PC-9 (cell line): ENCODE measurements at regions not wholly inside any gene's neighbourhood (a gene's known extent, or its start where the extent isn't known, plus 50 kb on each side); places are given as distances from the start of the nearest gene placed in this dataset.

Source experiments
- BruUV-seq: library from RNA; stranded (reverse); fragments of 400-500 nt; replicated peaks from 2 replicates; lab custom pipeline; 2021; lab: Mats Ljungman, UMichigan
- CTCF ChIA-PET: fragments of 300-600 bp; sonication (Branson Sonifier 250); formaldehyde crosslinking; loops from one replicate; lab custom pipeline; 2022; ENCODE audit warnings: antibody characterized with exemption; lab: Charles Lee
- POLR2A ChIA-PET: fragments of 300-600 bp; sonication (Branson Sonifier 250); formaldehyde crosslinking; loops from one replicate; lab custom pipeline; 2022; ENCODE audit warnings: antibody characterized with exemption; ENCODE audit not compliant: unreplicated experiment; lab: Charles Lee
- DNase-seq, 2 experiments: peaks; one replicate each; pipeline versions ENCODE4 v3.0.0 to v3.0.0-alpha.2; 2015 to 2022; ENCODE audit warnings: mixed read lengths in 1 of 2
- H2AFZ ChIP-seq: fragments of 200-600 bp; sonication (generic); 2 replicates; pipeline ENCODE4 v1.8.1; 2017; ENCODE audit warnings: antibody characterized with exemption
- H3F3A ChIP-seq: fragments of 200-600 bp; sonication (generic); 2 replicates; pipeline ENCODE4 v1.8.1; 2017; ENCODE audit warnings: antibody characterized with exemption, mild to moderate bottlenecking, low read depth; ENCODE audit not compliant: insufficient read depth
- H3K27ac ChIP-seq: fragments of 200-600 bp; sonication (generic); 2 replicates; pipeline ENCODE4 v1.6.1; 2016; ENCODE audit warnings: mixed run types
- H3K27me3 ChIP-seq: fragments of 200-600 bp; sonication (generic); 2 replicates; pipeline ENCODE4 v1.6.1; 2016; ENCODE audit warnings: low read depth, mixed run types; ENCODE audit not compliant: insufficient read depth
- H3K36me3 ChIP-seq: fragments of 200-600 bp; sonication (generic); 2 replicates; pipeline ENCODE4 v1.6.1; 2016; ENCODE audit warnings: low read depth, mixed run types
- H3K4me1 ChIP-seq: fragments of 200-600 bp; sonication (generic); replicated peaks from 2 replicates; pipeline ENCODE4 v1.6.1; 2016; ENCODE audit warnings: mixed run types; ENCODE audit not compliant: insufficient read depth
- H3K4me2 ChIP-seq: fragments of 200-600 bp; sonication (generic); 2 replicates; pipeline ENCODE4 v1.6.1; 2017; ENCODE audit warnings: mixed run types
- H3K4me3 ChIP-seq: fragments of 200-600 bp; sonication (generic); 2 replicates; pipeline ENCODE4 v1.6.1; 2016; ENCODE audit warnings: mixed run types
- H3K79me2 ChIP-seq: fragments of 200-600 bp; sonication (generic); 2 replicates; pipeline ENCODE4 v1.6.1; 2017; ENCODE audit warnings: low read depth, mixed run types
- H3K9me2 ChIP-seq: fragments of 200-600 bp; sonication (generic); 2 replicates; pipeline ENCODE4 v1.8.1; 2017; ENCODE audit warnings: mild to moderate bottlenecking; ENCODE audit not compliant: insufficient read depth
- H3K9me3 ChIP-seq: fragments of 200-600 bp; sonication (generic); 2 replicates; pipeline ENCODE4 v1.8.1; 2016; ENCODE audit warnings: low read depth; ENCODE audit not compliant: insufficient read depth
- H4K20me1 ChIP-seq: fragments of 200-600 bp; sonication (generic); 2 replicates; pipeline ENCODE4 v1.8.1; 2017; ENCODE audit not compliant: insufficient read depth
- CTCF ChIP-seq: fragments of 200-600 bp; sonication (generic); conservative IDR thresholded peaks from 2 replicates; pipeline ENCODE4 v1.6.1; 2017; ENCODE audit warnings: mixed run types, antibody characterized with exemption, mild to moderate bottlenecking, moderate library complexity
- EZH2 ChIP-seq: fragments of 200-600 bp; sonication (generic); IDR thresholded peaks from 2 replicates; pipeline ENCODE4 v1.8.0; 2017; ENCODE audit warnings: antibody characterized with exemption, low read depth
- intact Hi-C: fragments of 100-400 bp; cut with micrococcal nuclease; formaldehyde crosslinking; loops from one replicate; pipeline ENCODE4 v1.10.0; 2022; ENCODE audit not compliant: unreplicated experiment

DNA sequence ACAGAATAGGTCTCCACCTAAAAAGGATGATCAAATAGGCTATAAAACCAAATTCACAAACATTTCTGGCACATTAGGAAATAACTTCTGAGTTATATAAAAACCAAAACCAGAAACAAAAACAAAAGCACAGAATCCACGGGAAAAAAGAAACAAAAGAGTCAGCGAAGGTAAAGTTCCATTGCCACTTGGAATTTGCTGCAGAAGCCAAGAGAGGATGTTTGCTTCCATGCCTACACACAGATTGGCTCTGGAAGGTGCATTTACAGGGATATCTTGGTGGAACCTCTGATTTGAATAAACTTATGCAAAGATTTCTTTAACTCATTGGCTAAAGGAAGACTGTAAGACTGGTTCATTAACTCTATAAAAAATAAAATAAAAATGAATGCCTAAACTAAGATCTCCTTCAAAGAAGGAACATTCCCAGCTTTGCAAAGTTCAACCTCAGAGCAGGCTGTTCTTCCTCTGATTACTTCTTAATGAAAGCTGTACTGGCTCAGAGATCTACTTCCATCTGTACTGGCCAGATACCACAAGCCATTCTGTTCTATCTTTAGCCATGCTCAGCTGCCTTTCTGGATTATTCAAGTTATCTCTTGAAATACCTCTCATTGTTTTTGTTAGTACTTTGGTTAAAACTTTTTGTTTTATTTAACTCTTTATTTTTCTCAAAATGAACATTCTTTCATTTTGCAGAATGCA lies 537.5 kb upstream of the CCDC54 start:
- ChIA-PET POLR2A (no interaction called here), CTCF (no interaction called here)
- Histone ChIP-seq H3K27me3 (no peaks in the 10 kb centered on the region), H3K4me3 (no peak overlapping the region), H3K27ac (no peak overlapping the region), H3K9me2 (no peaks in the 10 kb centered on the region), H4K20me1 (no peaks in the 10 kb centered on the region), H2AFZ (peak overlapping the region; percentile 48; the same call in 1 of the 2 replicates), H3F3A (no peaks in the 10 kb centered on the region), H3K4me2 (no peak overlapping the region), H3K36me3 (no peaks in the 10 kb centered on the region), H3K9me3 (no peaks in the 10 kb centered on the region; the same call in 1 of the 2 replicates), H3K4me1 (no peaks in the 10 kb centered on the region), H3K79me2 (no peaks in the 10 kb centered on the region)
- no peak for DNase-seq
- intact Hi-C loops = no loop called here
- TF ChIP-seq CTCF (no peak), EZH2 (no peak)
- BruUV-seq = no TSS peak

- Histone ChIP-seq H3K79me2 (no peaks in the 10 kb centered on the region), H4K20me1 (no peaks in the 10 kb centered on the region), H3K4me2 (no peak overlapping the region), H3K4me1 (no peaks in the 10 kb centered on the region), H3K27me3 (no peaks in the 10 kb centered on the region), H3K36me3 (no peaks in the 10 kb centered on the region), H3K4me3 (no peak overlapping the region), H3F3A (no peaks in the 10 kb centered on the region), H3K27ac (no peak overlapping the region), H3K9me3 (no peaks in the 10 kb centered on the region; the same call in 1 of the 2 replicates), H3K9me2 (no peaks in the 10 kb centered on the region), H2AFZ (no peak overlapping the region)
- TF ChIP-seq CTCF (no peak), EZH2 (no peak)
- CTCF ChIA-PET = no interaction called here
- intact Hi-C loops = no loop called here
- no TSS peak for BruUV-seq
- POLR2A ChIA-PET = no interaction called here
- DNase-seq = no peak
These were observed 536.9 kb upstream of the CCDC54 start for GRCh38 chr3:106840319-106840718.

- no peaks in the 10 kb centered on the region; the same call in 1 of the 2 replicates for H3K9me3 ChIP-seq
- no peak overlapping the region for H2AFZ ChIP-seq
- TF ChIP-seq CTCF = no peak
- TF ChIP-seq EZH2 = no peak
- H3K27ac ChIP-seq = no peak overlapping the region
- intact Hi-C loops = no loop called here
- POLR2A ChIA-PET = no interaction called here
- no peaks in the 10 kb centered on the region for H3K36me3 ChIP-seq
- no peak overlapping the region for H3K4me3 ChIP-seq
- H3K27me3 ChIP-seq = no peaks in the 10 kb centered on the region
- H3K4me1 ChIP-seq = no peaks in the 10 kb centered on the region
- DNase-seq = no peak
- no peaks in the 10 kb centered on the region for H3K79me2 ChIP-seq
- BruUV-seq = no TSS peak
- H3K9me2 ChIP-seq = no peaks in the 10 kb centered on the region
- CTCF ChIA-PET = no interaction called here
- no peaks in the 10 kb centered on the region for H4K20me1 ChIP-seq
- H3F3A ChIP-seq = no peaks in the 10 kb centered on the region
- no peak overlapping the region for H3K4me2 ChIP-seq
These were observed 535.1 kb upstream of the CCDC54 start for GRCh38 chr3:106842151-106842550.
